ENCODE measurements at regions not wholly inside any gene's neighbourhood (a gene's known extent, or its start where the extent isn't known, plus 50 kb on each side); places are given as distances from the start of the nearest gene placed in this dataset.
"Not testable (repeated sequence)": the region's sequence is repeated elsewhere in the genome, so short reads cannot be mapped to it uniquely, and the experiment has no call there.

DNA sequence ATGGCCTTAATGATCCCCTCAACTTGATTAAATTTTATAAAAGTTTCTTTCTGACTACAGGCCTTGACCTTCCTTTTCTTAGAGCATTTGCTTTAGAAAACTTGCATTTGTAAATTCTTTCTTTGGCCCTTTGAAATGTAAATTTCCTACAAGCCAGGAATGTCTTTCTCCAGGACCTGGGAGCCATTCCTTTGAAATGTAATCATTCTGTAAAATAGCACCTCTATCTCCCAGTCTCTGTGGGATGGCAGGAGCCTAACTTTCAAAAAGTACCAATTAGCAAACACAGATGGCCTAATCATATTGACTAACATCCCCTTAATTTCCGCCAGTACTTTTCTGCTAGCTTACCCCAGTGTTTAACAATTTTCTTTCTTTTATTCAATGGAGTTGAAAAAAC, 1394.2 kb upstream of the ATXN8OS start:
- H3K9me2 ChIP-seq (replicated peaks; ENCODE audit: control insufficient read depth, low read length), result no peaks in the 10 kb centered on the region
- no peak overlapping the region for H3K27ac ChIP-seq (ENCODE audit: low read depth, low read length)
- H3K36me3 ChIP-seq (ENCODE audit: control insufficient read depth, low read length), result no peaks in the 10 kb centered on the region
- TF ChIP-seq CTCF (IDR thresholded peaks at IDR 0.05; ENCODE audit: low read depth, low read length, poor library complexity, severe bottlenecking), result no peak
- TF ChIP-seq EZH2phosphoT487 (IDR thresholded peaks at IDR 0.05; ENCODE audit: borderline replicate concordance, low read length), result no peak
- no peak overlapping the region for H3K4me3 ChIP-seq (ENCODE audit: low read length)
- no peaks in the 10 kb centered on the region for H3K9me3 ChIP-seq (ENCODE audit: control insufficient read depth, insufficient read depth, low read length)
- no peak overlapping the region for H3K4me2 ChIP-seq (ENCODE audit: low read length)
- no peaks in the 10 kb centered on the region for H3K27me3 ChIP-seq (ENCODE audit: control insufficient read depth, low read length)
- H3K4me1 ChIP-seq (ENCODE audit: control insufficient read depth, low read length), result no peaks in the 10 kb centered on the region
- no peaks in the 10 kb centered on the region for H3F3A ChIP-seq (ENCODE audit: control insufficient read depth, insufficient read depth)
- no peaks in the 10 kb centered on the region for H4K20me1 ChIP-seq (ENCODE audit: control insufficient read depth, insufficient read depth, low read depth, low read length)
- H3K79me2 ChIP-seq (ENCODE audit: control insufficient read depth, low read length), result no peaks in the 10 kb centered on the region

- Histone ChIP-seq H3K4me2 (ENCODE audit: low read length) (no peak overlapping the region), H3K79me2 (ENCODE audit: control insufficient read depth, low read length) (no peaks in the 10 kb centered on the region), H3K36me3 (ENCODE audit: control insufficient read depth, low read length) (no peaks in the 10 kb centered on the region), H3K9me3 (ENCODE audit: control insufficient read depth, insufficient read depth, low read length) (no peaks in the 10 kb centered on the region), H3F3A (ENCODE audit: control insufficient read depth, insufficient read depth) (no peaks in the 10 kb centered on the region), H4K20me1 (ENCODE audit: control insufficient read depth, insufficient read depth, low read depth, low read length) (no peaks in the 10 kb centered on the region), H3K4me1 (ENCODE audit: control insufficient read depth, low read length) (no peaks in the 10 kb centered on the region), H3K27me3 (ENCODE audit: control insufficient read depth, low read length) (no peaks in the 10 kb centered on the region), H3K27ac (ENCODE audit: low read depth, low read length) (no peak overlapping the region), H3K4me3 (ENCODE audit: low read length) (no peak overlapping the region), H3K9me2 (replicated peaks; ENCODE audit: control insufficient read depth, low read length) (no peaks in the 10 kb centered on the region)
- TF ChIP-seq CTCF (IDR thresholded peaks at IDR 0.05; ENCODE audit: low read depth, low read length, poor library complexity, severe bottlenecking) (no peak), EZH2phosphoT487 (IDR thresholded peaks at IDR 0.05; ENCODE audit: borderline replicate concordance, low read length) (no peak)
Observed at GRCh38 chr13:68708336-68708908, 1399.2 kb upstream of the ATXN8OS start.

DNA sequence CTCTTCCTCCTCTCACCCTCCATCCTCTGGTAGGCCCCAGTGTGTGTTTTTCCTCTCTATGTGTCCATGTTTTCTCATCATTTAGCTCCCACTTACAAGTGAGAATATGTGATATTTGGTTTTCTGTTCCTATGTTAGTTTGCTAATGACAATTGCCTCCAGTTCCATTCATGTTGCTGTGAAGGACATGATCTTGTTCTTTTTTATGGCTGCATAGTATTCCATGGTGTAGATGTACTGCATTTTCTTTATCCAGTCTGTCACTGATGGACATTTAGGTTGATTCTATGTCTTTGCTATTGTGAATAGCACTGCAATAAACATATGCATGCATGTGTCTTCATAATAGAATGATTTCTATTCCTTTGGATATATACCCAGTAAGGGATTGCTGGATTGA, 1401.6 kb upstream of the ATXN8OS start:
- not testable (repeated sequence) for H3K4me2 ChIP-seq (ENCODE audit: low read length); H3K27ac ChIP-seq (ENCODE audit: low read depth, low read length); H3K9me2 ChIP-seq (replicated peaks; ENCODE audit: control insufficient read depth, low read length); H3K4me1 ChIP-seq (ENCODE audit: control insufficient read depth, low read length); H3F3A ChIP-seq (ENCODE audit: control insufficient read depth, insufficient read depth); H3K4me3 ChIP-seq (ENCODE audit: low read length); H3K36me3 ChIP-seq (ENCODE audit: control insufficient read depth, low read length); H3K27me3 ChIP-seq (ENCODE audit: control insufficient read depth, low read length); H3K9me3 ChIP-seq (ENCODE audit: control insufficient read depth, insufficient read depth, low read length); H4K20me1 ChIP-seq (ENCODE audit: control insufficient read depth, insufficient read depth, low read depth, low read length); H3K79me2 ChIP-seq (ENCODE audit: control insufficient read depth, low read length)

DNA sequence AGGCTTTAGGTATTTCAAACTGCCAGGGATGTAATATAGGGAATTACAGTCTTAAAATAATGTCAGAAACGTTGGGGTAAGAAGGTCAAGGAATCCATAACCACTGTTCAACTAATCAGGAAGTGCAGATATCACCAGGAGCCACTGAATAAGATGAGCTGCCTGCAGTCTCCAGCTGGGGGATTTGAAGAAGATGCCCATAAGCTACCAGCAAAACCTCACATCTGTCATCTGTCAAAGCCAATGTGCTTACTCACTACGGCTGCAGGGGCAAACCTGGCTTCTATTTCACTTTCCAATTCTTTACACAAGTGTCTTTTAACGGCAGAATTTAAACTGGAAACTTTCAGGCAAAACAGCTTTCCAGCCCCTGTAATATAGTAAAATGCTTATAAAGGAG, 1410.1 kb upstream of the ATXN8OS start:
- Histone ChIP-seq H3K4me1 (ENCODE audit: control insufficient read depth, low read length) (no peaks in the 10 kb centered on the region), H4K20me1 (ENCODE audit: control insufficient read depth, insufficient read depth, low read depth, low read length) (no peaks in the 10 kb centered on the region), H3K9me2 (replicated peaks; ENCODE audit: control insufficient read depth, low read length) (no peaks in the 10 kb centered on the region), H3F3A (ENCODE audit: control insufficient read depth, insufficient read depth) (no peaks in the 10 kb centered on the region), H3K27me3 (ENCODE audit: control insufficient read depth, low read length) (no peaks in the 10 kb centered on the region), H3K36me3 (ENCODE audit: control insufficient read depth, low read length) (no peaks in the 10 kb centered on the region), H3K27ac (ENCODE audit: low read depth, low read length) (no peak overlapping the region), H3K4me2 (ENCODE audit: low read length) (no peak overlapping the region), H3K4me3 (ENCODE audit: low read length) (no peak overlapping the region), H3K9me3 (ENCODE audit: control insufficient read depth, insufficient read depth, low read length) (no peaks in the 10 kb centered on the region; the same call in 1 of the 2 replicates), H3K79me2 (ENCODE audit: control insufficient read depth, low read length) (no peaks in the 10 kb centered on the region)
- TF ChIP-seq CTCF (IDR thresholded peaks at IDR 0.05; ENCODE audit: low read depth, low read length, poor library complexity, severe bottlenecking), result no peak
- TF ChIP-seq EZH2phosphoT487 (IDR thresholded peaks at IDR 0.05; ENCODE audit: borderline replicate concordance, low read length), result no peak

Measured in DOHH2 (cell line).